ENCODE measurements at regions not wholly inside any gene's neighbourhood (a gene's known extent, or its start where the extent isn't known, plus 50 kb on each side); places are given as distances from the start of the nearest gene placed in this dataset.

DNA sequence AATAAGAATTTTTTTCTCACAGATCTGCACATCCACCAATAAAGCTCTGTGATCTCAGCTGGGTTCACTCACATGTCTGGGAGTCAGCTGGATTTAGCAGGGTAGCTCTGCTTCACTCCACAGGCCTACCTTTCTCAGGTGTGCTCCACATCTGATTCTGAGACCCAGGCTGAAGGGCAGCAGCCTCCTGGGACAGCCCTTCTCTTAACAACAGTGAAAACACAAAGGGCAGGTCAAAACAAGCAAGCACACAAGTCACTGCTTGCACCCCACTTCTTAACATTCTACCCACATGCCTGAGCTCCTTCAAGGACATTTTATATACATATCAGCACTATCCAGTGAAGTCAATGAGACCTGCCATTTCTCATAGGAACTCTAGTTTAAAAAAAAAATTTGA lies 96.0 kb upstream of the MAP3K4 start:
- no peak for DNase-seq (ENCODE audit: low read depth in 1 of 2, low spot score in 1 of 2)

GRCh38 chr6:160899671-160900430 lies 91.7 kb upstream of the MAP3K4 start:
- DNase-seq (ENCODE audit: low read depth in 1 of 2, low spot score in 1 of 2): no peak

GRCh38 chr6:160911949-160912348 lies 79.6 kb upstream of the MAP3K4 start:
- no peak for DNase-seq (ENCODE audit: low read depth in 1 of 2, low spot score in 1 of 2)

DNA sequence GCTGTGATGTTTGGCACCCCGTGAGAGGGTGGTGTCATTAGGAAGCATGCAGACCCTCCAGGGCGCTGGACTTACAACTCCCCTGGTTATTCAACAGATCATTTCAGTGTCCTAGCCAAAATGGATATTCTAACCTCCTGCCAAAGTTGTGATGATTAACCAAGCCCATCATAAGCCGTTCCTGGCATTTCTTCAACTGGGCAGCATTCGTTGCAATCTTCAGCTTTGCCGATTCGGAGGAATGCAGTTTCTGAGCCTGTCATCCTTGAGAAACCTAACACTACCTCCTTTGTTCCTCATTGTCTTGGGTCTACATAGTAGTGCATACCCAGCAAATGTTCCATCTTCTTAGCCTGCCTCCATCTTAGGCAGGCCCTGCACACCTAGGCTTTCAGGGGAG lies 79.2 kb upstream of the MAP3K4 start:
- no peak for DNase-seq (ENCODE audit: low read depth in 1 of 2, low spot score in 1 of 2)

- DNase-seq (ENCODE audit: low read depth in 1 of 2, low spot score in 1 of 2): no peak
These were observed 74.0 kb upstream of the MAP3K4 start for GRCh38 chr6:160917572-160917971.

GRCh38 chr6:160919723-160920440 lies 71.7 kb upstream of the MAP3K4 start:
- DNase-seq (ENCODE audit: low read depth in 1 of 2, low spot score in 1 of 2): no peak

DNA sequence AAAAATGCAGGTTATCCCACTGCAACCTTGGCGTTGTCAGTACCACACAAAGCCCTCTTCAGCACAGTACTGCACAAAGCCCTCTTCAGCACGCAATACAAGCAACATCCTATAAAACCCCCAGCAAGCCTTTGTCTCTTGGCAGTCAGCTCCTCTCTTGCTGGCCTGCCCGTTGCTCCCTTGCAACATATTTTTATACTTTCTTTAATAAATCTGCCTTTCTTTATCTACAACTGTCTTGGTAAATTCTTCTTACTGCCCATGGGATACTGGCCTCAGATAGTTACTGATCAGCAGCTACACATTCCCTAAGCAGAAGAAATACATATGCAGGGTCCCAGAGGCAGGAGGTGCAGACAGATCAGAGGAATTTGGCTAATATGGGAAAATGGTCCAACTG lies 70.5 kb upstream of the MAP3K4 start:
- DNase-seq (ENCODE audit: low read depth in 1 of 2, low spot score in 1 of 2): no peak

- no peak for DNase-seq (ENCODE audit: low read depth in 1 of 2, low spot score in 1 of 2)
These were observed 65.0 kb upstream of the MAP3K4 start for GRCh38 chr6:160926281-160927276.

GRCh38 chr6:160927416-160927815 lies 64.2 kb upstream of the MAP3K4 start:
- DNase-seq (ENCODE audit: low read depth in 1 of 2, low spot score in 1 of 2): no peak

- DNase-seq (ENCODE audit: low read depth in 1 of 2, low spot score in 1 of 2): no peak
These were observed 62.2 kb upstream of the MAP3K4 start for GRCh38 chr6:160929361-160929760.

- DNase-seq (ENCODE audit: low read depth in 1 of 2, low spot score in 1 of 2): no peak
These were observed 61.7 kb upstream of the MAP3K4 start for GRCh38 chr6:160929831-160930230.

- peak; percentile 19 to 35 for DNase-seq (ENCODE audit: low read depth in 1 of 2, low spot score in 1 of 2)
These were observed 60.8 kb upstream of the MAP3K4 start for GRCh38 chr6:160930547-160931377.

DNA sequence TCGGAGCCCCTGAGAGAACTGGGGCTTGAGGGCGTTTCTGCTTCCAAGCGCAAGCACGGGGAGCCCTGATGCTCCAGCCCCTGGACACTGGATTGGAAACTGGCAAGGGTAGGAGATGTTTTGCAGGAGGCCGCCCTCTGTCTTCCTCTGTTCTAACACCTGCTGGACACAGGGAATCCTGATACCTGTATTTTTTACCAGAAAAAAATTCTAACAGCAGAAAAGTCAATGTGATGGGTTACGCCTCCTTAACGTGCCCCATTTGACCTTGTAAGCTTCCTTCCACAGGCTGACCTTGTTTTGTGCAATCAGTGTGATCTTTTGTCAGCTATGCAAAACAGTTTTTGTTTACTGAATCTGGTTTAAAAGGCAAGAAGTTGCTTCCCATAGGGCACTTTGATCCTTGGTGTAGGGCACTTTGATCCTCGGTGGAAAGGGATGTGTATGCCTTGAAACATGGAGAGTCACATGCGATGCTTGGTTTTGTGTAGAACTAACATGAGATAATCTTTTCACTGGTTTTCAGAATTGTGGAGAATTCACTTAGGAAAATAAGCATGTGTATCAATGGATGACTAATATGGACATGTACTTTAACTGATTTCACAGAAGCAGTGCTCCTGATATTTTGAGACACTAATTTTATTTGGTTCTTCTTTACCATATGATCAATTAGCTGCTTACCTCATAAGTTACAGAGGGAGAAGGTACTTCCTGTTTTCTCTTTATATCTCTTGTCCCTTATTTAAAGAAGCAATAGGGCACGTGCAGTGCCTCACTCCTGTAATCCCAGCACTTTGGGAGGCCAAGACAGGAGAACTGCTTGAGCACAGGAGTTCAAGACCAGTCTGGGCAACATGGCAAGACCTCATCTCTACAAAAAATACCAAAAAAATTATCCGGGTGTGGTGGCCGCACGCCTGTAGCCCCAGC lies 59.9 kb upstream of the MAP3K4 start:
- no peak for DNase-seq (ENCODE audit: low read depth in 1 of 2, low spot score in 1 of 2)

- no peak for DNase-seq (ENCODE audit: low read depth in 1 of 2, low spot score in 1 of 2)
These were observed 58.3 kb upstream of the MAP3K4 start for GRCh38 chr6:160933256-160933655.

DNA sequence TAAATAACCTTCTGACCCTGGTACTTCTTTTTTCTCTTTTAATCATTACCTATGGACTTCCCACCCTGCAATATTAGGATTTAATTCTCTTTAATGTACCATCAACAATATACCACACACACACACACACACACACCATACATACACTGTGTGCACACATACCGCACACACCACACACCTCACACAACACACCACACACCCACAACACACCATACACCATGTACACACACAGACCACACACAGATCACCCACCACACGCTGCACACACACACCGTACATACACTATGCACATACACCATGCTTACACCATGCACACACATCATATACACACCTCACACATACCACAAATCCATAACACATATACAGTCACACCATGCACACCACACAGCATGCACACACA lies 57.4 kb upstream of the MAP3K4 start:
- DNase-seq (ENCODE audit: low read depth in 1 of 2, low spot score in 1 of 2): no peak

GRCh38 chr6:160940197-160940596 lies 51.4 kb upstream of the MAP3K4 start:
- no peak for DNase-seq (ENCODE audit: low read depth in 1 of 2, low spot score in 1 of 2)
